SHP77 (cell line): ENCODE measurements at regions not wholly inside any gene's neighbourhood (a gene's known extent, or its start where the extent isn't known, plus 50 kb on each side); places are given as distances from the start of the nearest gene placed in this dataset.
"Not testable (repeated sequence)": the region's sequence is repeated elsewhere in the genome, so short reads cannot be mapped to it uniquely, and the experiment has no call there.

ENCODE experiments used
- DNase-seq, 2 experiments: peaks; one replicate each; lab custom pipeline; 2025; lab: John Stamatoyannopoulos, UW

- DNase-seq = no peak
Measured at GRCh38 chr16:22653876-22654275, 143.2 kb downstream of the NPIPB5 start.

GRCh38 chr16:22656573-22656972, 145.9 kb downstream of the NPIPB5 start:
- not testable (repeated sequence) for DNase-seq

GRCh38 chr16:22659933-22660332, 149.2 kb downstream of the NPIPB5 start:
- no peak for DNase-seq

GRCh38 chr16:22660441-22661160, 149.9 kb downstream of the NPIPB5 start:
- no peak for DNase-seq

DNA sequence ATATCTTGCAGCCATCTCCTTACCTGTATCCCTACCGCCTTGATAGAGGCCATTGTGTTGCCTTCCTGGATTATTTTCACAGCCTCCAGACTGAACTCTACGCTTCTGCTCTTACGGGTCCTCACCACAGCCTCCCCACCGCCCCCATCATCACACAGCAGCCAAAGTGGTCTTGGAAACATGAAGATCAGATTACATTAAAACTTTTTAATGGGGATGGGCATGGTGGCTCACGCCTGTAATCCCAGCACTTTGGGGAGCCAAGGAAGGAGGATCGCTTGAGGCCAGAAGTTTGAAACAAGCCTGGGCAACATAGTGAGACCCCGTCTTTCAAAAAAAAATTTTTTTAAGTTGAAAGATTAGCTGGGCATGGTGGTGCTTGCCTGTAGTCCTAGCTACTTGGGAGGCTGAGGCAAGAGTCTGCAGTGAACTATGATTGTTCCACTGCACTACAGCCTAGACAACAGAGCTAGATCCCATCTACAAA, 150.5 kb downstream of the NPIPB5 start:
- DNase-seq = no peak

GRCh38 chr16:22662958-22663357, 151.0 kb upstream of the HS3ST2 start:
- not testable (repeated sequence) for DNase-seq

DNA sequence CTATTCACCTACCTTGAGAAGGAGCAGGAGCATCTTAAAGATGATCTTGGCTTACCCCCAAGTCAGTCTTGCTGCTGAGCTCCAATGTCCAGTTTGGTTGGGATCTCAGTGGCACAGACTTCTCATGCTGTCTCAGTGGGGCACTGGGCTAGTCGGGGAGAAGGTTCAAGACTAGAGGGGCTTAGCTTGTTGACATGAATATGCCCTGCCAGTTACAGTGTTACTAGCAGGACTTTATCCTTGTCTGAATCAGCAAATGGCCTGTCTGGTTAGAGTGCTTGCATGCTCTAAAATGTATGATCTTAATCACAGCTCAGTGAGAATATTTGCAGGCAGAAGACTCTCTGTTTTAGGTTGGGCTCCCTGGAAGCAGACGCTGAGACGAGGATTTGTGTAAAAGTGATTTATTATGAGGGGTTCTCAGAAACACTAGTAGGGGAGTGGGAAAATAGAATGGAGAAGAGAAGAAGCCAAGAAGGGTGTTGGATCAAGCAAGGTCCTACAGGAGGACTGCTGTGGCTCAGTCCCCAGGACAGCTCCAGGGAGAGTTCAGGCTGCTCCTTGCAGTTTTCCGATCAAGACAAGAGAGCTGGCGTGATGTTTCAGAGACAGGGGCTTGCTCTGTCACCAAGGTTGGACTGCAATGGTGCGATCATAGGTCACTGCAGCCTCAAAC, 150.4 kb upstream of the HS3ST2 start:
- DNase-seq = no peak

- no peak for DNase-seq
Measured at GRCh38 chr16:22664132-22664531, 149.8 kb upstream of the HS3ST2 start.

DNA sequence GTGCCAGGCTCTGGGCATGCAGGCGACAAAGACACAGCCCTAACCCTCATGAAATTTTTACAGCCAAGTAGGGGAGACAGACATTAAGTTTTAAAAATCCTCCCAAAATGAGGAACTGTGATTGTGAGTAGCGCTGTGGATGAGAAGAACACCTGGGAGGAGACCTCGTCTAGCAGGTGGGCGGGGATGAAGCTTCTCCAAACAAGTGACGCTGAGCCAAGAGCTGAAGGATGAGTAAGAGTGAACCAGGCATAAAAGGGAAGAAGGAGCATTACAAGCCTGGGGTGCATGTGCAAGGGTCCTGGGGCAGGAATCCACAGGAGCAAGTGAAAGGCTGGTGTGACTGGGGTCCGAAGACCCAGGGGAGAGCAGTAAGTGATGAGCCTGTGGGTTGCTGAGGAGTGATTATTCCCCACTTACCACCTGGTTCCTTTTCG, 149.4 kb upstream of the HS3ST2 start:
- DNase-seq = no peak

- no peak for DNase-seq
Measured at GRCh38 chr16:22665048-22665797, 148.7 kb upstream of the HS3ST2 start.

- DNase-seq = no peak
Measured at GRCh38 chr16:22665803-22666202, 148.2 kb upstream of the HS3ST2 start.

DNA sequence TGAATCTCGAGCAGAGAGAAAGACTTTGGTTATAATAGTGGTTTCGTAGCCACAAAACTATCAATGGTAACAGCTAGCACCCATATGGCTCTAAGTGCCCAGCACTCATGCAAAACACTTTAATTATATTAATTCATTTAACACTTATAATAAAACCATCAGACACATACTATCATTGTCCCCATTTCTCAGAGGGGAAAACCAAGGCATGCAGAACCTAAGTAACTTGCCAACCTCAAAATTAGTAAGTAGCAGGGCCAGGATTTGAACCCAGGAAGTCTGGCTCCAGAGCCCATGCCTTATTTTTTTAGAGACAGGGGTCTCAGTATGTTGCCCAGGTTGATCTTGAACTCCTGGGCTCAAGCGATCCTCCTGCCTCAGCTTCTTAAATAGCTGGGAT, 145.6 kb upstream of the HS3ST2 start:
- no peak for DNase-seq

DNA sequence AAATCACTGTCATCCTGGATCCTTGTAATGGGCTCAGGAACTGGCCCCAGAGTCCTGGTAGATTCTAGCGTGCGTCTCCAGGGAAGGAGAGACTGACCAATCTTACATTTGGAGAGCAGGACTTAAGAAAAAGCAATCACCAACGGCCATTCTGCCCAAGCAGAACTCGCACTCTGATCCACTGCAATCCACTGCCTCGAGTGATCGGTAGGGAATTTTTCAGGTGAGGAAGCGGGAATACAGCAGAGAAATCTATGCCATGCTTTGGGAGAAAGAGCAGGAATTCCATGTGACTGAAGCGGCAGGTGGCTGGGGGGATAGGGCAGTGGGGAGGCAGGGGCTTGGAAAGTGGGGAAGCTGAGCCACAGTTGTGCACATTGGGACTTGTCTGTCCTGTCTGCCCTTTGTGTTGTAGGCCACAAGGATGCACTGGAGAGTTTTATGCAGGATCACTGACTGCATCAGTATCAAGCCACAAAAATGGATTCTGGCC, 143.9 kb upstream of the HS3ST2 start:
- no peak for DNase-seq

GRCh38 chr16:22670551-22671041, 143.4 kb upstream of the HS3ST2 start:
- DNase-seq = no peak

DNA sequence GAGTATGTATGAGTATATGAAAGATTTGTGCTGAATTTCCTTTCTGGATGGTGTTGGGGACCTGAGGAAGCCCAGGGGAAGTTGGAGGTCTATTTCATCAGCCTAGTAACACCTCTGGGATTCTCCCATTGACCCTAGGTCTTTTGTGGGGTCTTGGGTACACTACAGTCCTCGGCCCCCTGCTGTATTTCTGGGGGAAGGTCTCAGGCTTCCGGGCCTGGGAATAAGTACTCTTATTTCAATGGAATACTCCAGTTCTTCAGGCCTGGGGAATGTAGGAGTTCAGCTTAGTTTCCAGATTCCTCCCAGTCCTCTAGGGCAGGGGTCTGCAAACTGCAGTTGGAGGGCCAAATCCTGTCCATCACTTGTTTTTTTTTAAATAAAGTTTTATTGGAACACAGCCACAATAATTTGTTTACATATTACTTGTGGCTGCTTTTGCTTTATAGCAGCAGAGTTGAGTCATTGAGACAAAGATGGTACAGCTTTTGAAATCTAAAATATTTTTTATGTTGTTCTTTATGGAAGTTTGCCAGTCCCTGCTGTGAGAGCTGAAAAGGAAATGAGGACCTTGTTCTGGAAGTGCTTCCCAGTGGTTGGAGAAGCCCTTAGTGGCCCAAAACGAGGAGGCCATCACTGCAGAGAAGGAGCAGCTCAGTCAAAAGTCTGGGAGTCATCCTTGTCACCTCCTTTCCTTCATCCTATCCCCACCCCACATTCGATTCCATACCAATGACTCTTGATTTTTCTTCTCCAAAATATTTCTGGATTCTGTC, 142.5 kb upstream of the HS3ST2 start:
- DNase-seq = no peak

DNA sequence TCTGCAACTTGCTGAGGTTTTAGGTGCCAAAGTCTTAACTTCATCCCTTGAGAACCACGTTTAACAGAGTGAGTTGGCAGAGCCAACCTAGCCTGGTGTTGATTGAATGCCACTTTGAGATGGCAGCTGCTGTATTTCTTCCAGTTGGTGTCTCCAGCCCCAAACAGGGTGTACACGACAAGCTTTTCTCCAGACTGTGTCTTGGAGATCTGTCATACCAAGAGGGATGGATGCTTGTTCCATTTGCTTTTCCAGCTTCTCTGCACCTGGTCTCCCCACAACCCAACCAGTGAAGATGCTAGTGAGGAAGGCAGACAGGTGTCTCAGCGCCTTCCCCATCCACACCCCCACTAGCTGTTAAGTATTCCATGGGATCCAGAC, 141.1 kb upstream of the HS3ST2 start:
- DNase-seq = no peak

- DNase-seq = no peak
Measured at GRCh38 chr16:22673421-22673831, 140.5 kb upstream of the HS3ST2 start.

DNA sequence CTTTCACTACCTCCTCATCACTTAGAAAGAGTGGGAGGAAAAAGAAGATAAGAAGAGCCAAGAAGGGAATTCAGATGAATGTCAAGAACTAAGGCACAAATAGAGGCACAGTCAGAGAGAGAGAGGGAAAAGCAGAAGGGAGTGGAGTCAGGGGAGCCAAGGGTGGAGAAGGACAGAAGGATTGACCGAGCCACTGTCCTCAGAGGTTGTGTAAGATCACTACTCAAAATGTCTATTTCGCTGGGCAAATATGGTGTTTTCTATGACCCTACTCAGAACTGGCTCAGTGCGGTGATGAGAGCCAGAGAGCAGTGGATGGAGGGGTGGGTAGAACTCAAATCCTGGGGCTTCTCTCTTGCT, 139.2 kb upstream of the HS3ST2 start:
- DNase-seq = no peak

- no peak for DNase-seq
Measured at GRCh38 chr16:22675745-22676540, 138.0 kb upstream of the HS3ST2 start.

- no peak for DNase-seq
Measured at GRCh38 chr16:22677024-22677830, 136.7 kb upstream of the HS3ST2 start.
